ENCODE measurements at regions not wholly inside any gene's neighbourhood (a gene's known extent, or its start where the extent isn't known, plus 50 kb on each side); places are given as distances from the start of the nearest gene placed in this dataset.

GRCh38 chr2:78353168-78353567 is 672.3 kb upstream of the REG3G start:
- Mint-ChIP-seq H3K36me3 (no peaks in the 10 kb centered on the region), H3K4me1 (no peaks in the 10 kb centered on the region), H3K9me3 (peaks cover 8 to 18% of the 10 kb centered on the region in 2 donors), H3K4me3 (no peak overlapping the region), H3K27ac (no peak overlapping the region), H3K27me3 (ENCODE audit: low read depth in 2 of 2) (no peaks in the 10 kb centered on the region)
- no peak for TF ChIP-seq CTCF (IDR thresholded peaks at IDR 0.05)
- Histone ChIP-seq H3K27me3 (ENCODE audit: control insufficient read depth, insufficient read depth, low read length) (no peaks in the 10 kb centered on the region), H3K4me1 (ENCODE audit: control insufficient read depth, insufficient read depth, low read length) (no peaks in the 10 kb centered on the region), H3K36me3 (ENCODE audit: control insufficient read depth, insufficient read depth, low read length) (no peaks in the 10 kb centered on the region), H3K9me3 (ENCODE audit: control insufficient read depth, insufficient read depth, low read length) (no peaks in the 10 kb centered on the region), H3K27ac (ENCODE audit: low read length) (no peak overlapping the region), H3K4me3 (ENCODE audit: low read length) (no peak overlapping the region)
- WGBS (ENCODE audit: insufficient coverage), result no CpG with 5 or more reads among the region's 1 CpG
- intact Hi-C loops (cut with micrococcal nuclease), result no loop called here
- no peak for ATAC-seq
- DNase-seq, result no peak

GRCh38 chr2:78355967-78356366 is 669.5 kb upstream of the REG3G start:
- WGBS (ENCODE audit: insufficient coverage), result 85% methylated on average over 2 of the region's 2 CpGs
- ATAC-seq (no peak), DNase-seq (no peak)
- intact Hi-C loops (cut with micrococcal nuclease), result no loop called here
- Mint-ChIP-seq H3K27ac (no peak overlapping the region), H3K4me3 (no peak overlapping the region), H3K27me3 (ENCODE audit: low read depth in 2 of 2) (no peaks in the 10 kb centered on the region), H3K36me3 (no peaks in the 10 kb centered on the region), H3K9me3 (peaks cover 13 to 19% of the 10 kb centered on the region in 2 donors), H3K4me1 (no peaks in the 10 kb centered on the region)
- Histone ChIP-seq H3K9me3 (ENCODE audit: control insufficient read depth, insufficient read depth, low read length) (no peaks in the 10 kb centered on the region), H3K27ac (ENCODE audit: low read length) (no peak overlapping the region), H3K4me3 (ENCODE audit: low read length) (no peak overlapping the region), H3K4me1 (ENCODE audit: control insufficient read depth, insufficient read depth, low read length) (no peaks in the 10 kb centered on the region), H3K27me3 (ENCODE audit: control insufficient read depth, insufficient read depth, low read length) (no peaks in the 10 kb centered on the region), H3K36me3 (ENCODE audit: control insufficient read depth, insufficient read depth, low read length) (no peaks in the 10 kb centered on the region)
- TF ChIP-seq CTCF (IDR thresholded peaks at IDR 0.05), result no peak

DNA sequence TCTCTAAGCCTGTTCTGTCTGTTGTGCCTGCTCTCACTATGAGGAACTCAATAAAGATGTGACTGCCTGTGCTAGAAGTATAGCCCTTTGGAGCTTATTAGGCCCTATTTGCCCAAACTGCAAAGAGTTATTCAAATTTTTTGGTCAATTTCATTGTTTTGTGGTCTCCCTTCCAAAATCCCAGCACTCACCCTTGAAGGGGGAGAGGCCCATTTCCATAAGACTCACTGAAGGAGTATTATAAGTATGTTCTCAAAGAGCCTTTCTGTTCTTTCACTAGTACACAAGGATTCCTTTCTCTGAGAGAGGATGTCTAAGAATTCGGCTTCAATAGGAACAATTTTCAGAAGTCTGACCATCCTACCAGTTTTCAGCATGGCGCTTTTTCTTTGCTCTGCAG is 641.9 kb upstream of the REG3G start:
- 50% methylated on average over 2 of the region's 2 CpGs for WGBS (ENCODE audit: insufficient coverage)
- Histone ChIP-seq H3K4me3 (ENCODE audit: low read length) (no peak overlapping the region), H3K27ac (ENCODE audit: low read length) (no peak overlapping the region), H3K36me3 (ENCODE audit: control insufficient read depth, insufficient read depth, low read length) (no peaks in the 10 kb centered on the region), H3K27me3 (ENCODE audit: control insufficient read depth, insufficient read depth, low read length) (no peaks in the 10 kb centered on the region), H3K9me3 (ENCODE audit: control insufficient read depth, insufficient read depth, low read length) (no peaks in the 10 kb centered on the region), H3K4me1 (ENCODE audit: control insufficient read depth, insufficient read depth, low read length) (no peaks in the 10 kb centered on the region)
- TF ChIP-seq CTCF (IDR thresholded peaks at IDR 0.05), result no peak
- no peaks in the 10 kb centered on the region for H3K4me1 Mint-ChIP-seq
- no peak for ATAC-seq
- no peak overlapping the region for H3K27ac Mint-ChIP-seq
- peaks cover 10 to 20% of the 10 kb centered on the region in 2 donors for H3K9me3 Mint-ChIP-seq
- no peaks in the 10 kb centered on the region for H3K27me3 Mint-ChIP-seq (ENCODE audit: low read depth in 2 of 2)
- DNase-seq, result no peak
- intact Hi-C loops (cut with micrococcal nuclease), result no loop called here
- H3K4me3 Mint-ChIP-seq, result no peak overlapping the region
- H3K36me3 Mint-ChIP-seq, result peaks cover under 1% of the 10 kb centered on the region

DNA sequence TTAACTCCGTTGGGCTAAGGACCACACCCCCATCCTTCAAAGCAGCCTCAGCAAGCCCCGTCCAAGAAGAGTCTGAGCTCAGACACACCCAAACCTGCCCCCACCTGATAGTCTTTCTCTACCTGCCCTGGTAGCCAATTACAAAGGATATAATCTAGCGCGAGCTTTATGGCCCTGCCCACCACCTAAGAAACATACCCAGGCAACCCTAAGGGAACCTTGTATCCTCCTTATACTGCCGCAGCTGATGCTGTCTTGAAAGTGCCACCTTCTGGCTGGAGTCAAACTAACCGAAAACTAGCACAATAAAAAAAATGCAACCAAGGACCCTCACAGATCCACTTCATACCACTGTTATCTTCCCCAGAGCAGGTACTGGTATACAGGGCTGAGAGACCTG is 628.3 kb upstream of the REG3G start:
- Mint-ChIP-seq H3K36me3 (peaks cover 14% of the 10 kb centered on the region), H3K27ac (no peak overlapping the region), H3K4me1 (no peaks in the 10 kb centered on the region), H3K4me3 (no peak overlapping the region), H3K27me3 (ENCODE audit: low read depth in 2 of 2) (no peaks in the 10 kb centered on the region), H3K9me3 (peaks cover 33 to 35% of the 10 kb centered on the region in 2 donors)
- Histone ChIP-seq H3K4me3 (ENCODE audit: low read length) (no peak overlapping the region), H3K27ac (ENCODE audit: low read length) (no peak overlapping the region), H3K36me3 (ENCODE audit: control insufficient read depth, insufficient read depth, low read length) (no peaks in the 10 kb centered on the region), H3K27me3 (ENCODE audit: control insufficient read depth, insufficient read depth, low read length) (no peaks in the 10 kb centered on the region), H3K4me1 (ENCODE audit: control insufficient read depth, insufficient read depth, low read length) (no peaks in the 10 kb centered on the region), H3K9me3 (ENCODE audit: control insufficient read depth, insufficient read depth, low read length) (peaks cover 14% of the 10 kb centered on the region)
- no peak for DNase-seq
- 89% methylated on average over 6 of the region's 6 CpGs for WGBS (ENCODE audit: insufficient coverage)
- intact Hi-C loops (cut with micrococcal nuclease), result no loop called here
- no peak for TF ChIP-seq CTCF (IDR thresholded peaks at IDR 0.05)
- no peak for ATAC-seq

All from natural killer cell (primary cell).